ENCODE measurements at regions not wholly inside any gene's neighbourhood (a gene's known extent, or its start where the extent isn't known, plus 50 kb on each side); places are given as distances from the start of the nearest gene placed in this dataset.

- TF ChIP-seq CTCF (IDR thresholded peaks at IDR 0.05), result no peak
- Mint-ChIP-seq H3K9me3 (no peaks in the 10 kb centered on the region), H3K36me3 (ENCODE audit: low read depth) (no peaks in the 10 kb centered on the region), H3K27me3 (ENCODE audit: low read depth, poor library complexity) (no peaks in the 10 kb centered on the region), H3K4me1 (no peaks in the 10 kb centered on the region), H3K27ac (no peak overlapping the region), H3K4me3 (no peak overlapping the region)
- no peak for DNase-seq
Observed at GRCh38 chr6:93749191-93749590, 329.8 kb upstream of the EPHA7 start.

DNA sequence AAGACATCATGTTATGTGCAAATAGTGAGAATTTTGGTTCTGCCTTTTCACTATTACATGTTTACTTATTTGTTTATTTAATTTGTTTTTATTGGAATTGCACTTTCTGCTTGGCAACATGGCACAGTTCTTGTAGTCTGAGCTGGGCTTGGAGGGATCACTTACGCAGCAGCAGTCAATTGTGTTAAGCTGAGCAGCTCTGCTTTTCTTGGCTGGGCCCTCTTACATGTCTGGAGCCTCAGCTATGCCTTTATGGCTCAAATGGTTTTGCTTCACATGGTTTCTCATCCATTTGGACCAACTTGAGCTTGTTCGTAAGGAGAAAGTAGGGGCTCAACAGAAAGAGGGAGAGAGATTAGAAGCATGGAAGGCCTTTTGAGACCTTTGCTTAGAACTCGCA is 327.5 kb upstream of the EPHA7 start:
- Mint-ChIP-seq H3K4me3 (no peak overlapping the region), H3K27me3 (ENCODE audit: low read depth, poor library complexity) (no peaks in the 10 kb centered on the region), H3K4me1 (no peaks in the 10 kb centered on the region), H3K36me3 (ENCODE audit: low read depth) (no peaks in the 10 kb centered on the region), H3K27ac (peak overlapping the region; percentile 32), H3K9me3 (no peaks in the 10 kb centered on the region)
- DNase-seq, result no peak
- TF ChIP-seq CTCF (IDR thresholded peaks at IDR 0.05), result no peak

DNA sequence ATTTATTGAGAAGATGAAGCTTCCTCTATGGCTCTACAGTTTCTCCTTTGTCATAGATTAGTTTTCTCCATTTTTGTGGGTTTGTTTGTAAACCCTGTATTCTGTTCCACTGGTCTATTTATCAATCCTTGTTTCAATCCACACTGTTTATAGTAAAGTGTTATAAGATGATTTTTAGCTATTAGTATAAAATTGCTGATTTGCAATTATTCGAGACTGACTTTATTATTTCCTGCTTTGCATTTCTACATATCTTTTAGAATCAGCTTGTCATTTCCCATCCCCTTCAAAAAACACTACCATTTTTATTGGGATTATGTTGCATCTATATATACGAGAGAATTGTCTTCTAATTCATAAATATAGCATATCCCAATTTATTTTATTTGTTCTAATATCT is 325.9 kb upstream of the EPHA7 start:
- Mint-ChIP-seq H3K27ac (no peak overlapping the region), H3K4me1 (no peaks in the 10 kb centered on the region), H3K36me3 (ENCODE audit: low read depth) (no peaks in the 10 kb centered on the region), H3K9me3 (no peaks in the 10 kb centered on the region), H3K27me3 (ENCODE audit: low read depth, poor library complexity) (no peaks in the 10 kb centered on the region), H3K4me3 (no peak overlapping the region)
- TF ChIP-seq CTCF (IDR thresholded peaks at IDR 0.05), result no peak
- DNase-seq, result no peak

- no peak for DNase-seq
- no peaks in the 10 kb centered on the region for H3K36me3 Mint-ChIP-seq (ENCODE audit: low read depth)
- H3K4me1 Mint-ChIP-seq, result peaks cover 5% of the 10 kb centered on the region
- no peak overlapping the region for H3K4me3 Mint-ChIP-seq
- no peaks in the 10 kb centered on the region for H3K9me3 Mint-ChIP-seq
- H3K27me3 Mint-ChIP-seq (ENCODE audit: low read depth, poor library complexity), result no peaks in the 10 kb centered on the region
- no peak for TF ChIP-seq CTCF (IDR thresholded peaks at IDR 0.05)
- H3K27ac Mint-ChIP-seq, result no peak overlapping the region
Observed at GRCh38 chr6:93735099-93735498, 315.7 kb upstream of the EPHA7 start.

DNA sequence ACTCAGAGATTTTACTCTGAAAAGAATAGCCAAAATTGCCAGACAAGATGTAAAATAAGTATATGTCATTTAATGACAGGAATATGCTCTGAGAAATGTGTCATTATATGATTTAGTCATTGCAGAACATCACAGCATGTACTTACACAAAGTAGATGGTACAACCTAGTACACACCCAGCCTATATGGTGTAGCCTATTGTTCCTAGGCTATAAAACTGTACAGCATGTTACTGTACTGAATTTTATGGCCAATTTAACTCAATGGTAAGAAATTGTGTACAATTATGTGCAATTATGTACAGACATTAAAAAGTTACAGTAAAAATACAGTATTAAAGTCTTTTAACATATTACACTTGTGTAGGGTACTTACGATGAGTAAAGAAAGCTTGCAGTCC is 311.9 kb upstream of the EPHA7 start:
- H3K27ac Mint-ChIP-seq, result no peak overlapping the region
- H3K4me1 Mint-ChIP-seq, result peaks cover 5% of the 10 kb centered on the region
- no peak overlapping the region for H3K4me3 Mint-ChIP-seq
- no peaks in the 10 kb centered on the region for H3K36me3 Mint-ChIP-seq (ENCODE audit: low read depth)
- H3K9me3 Mint-ChIP-seq, result no peaks in the 10 kb centered on the region
- no peak for DNase-seq
- no peak for TF ChIP-seq CTCF (IDR thresholded peaks at IDR 0.05)
- no peaks in the 10 kb centered on the region for H3K27me3 Mint-ChIP-seq (ENCODE audit: low read depth, poor library complexity)

DNA sequence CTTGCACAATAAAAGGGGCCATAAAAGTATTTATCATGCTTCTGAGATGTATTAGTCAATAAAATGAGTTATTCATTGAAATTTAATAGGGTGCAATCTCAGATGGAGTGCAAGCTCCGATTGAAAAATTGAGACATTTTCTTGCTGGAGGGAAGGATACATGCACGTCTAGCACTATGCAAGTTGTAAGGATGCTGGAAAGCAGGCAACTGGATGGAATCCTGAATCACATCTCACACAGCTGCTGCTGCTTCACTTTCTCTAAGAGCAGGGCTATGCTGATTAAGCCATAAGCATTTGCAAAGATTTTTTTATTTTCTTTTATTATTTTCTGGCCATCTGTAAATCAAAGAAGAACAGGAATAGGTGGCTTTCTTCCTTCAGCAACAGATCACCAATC is 308.8 kb upstream of the EPHA7 start:
- Mint-ChIP-seq H3K27me3 (ENCODE audit: low read depth, poor library complexity) (no peaks in the 10 kb centered on the region), H3K4me1 (no peaks in the 10 kb centered on the region), H3K36me3 (ENCODE audit: low read depth) (no peaks in the 10 kb centered on the region), H3K4me3 (no peak overlapping the region), H3K9me3 (no peaks in the 10 kb centered on the region), H3K27ac (no peak overlapping the region)
- no peak for TF ChIP-seq CTCF (IDR thresholded peaks at IDR 0.05)
- no peak for DNase-seq
